ENCODE measurements at regions not wholly inside any gene's neighbourhood (a gene's known extent, or its start where the extent isn't known, plus 50 kb on each side); places are given as distances from the start of the nearest gene placed in this dataset.
"Not testable (repeated sequence)": the region's sequence is repeated elsewhere in the genome, so short reads cannot be mapped to it uniquely, and the experiment has no call there.

GRCh38 chr2:83103613-83104012 lies 1355.5 kb downstream of the SUCLG1 start:
- H3K4me2 ChIP-seq, result no peak overlapping the region

GRCh38 chr2:83089051-83089450 lies 1370.0 kb downstream of the SUCLG1 start:
- not testable (repeated sequence) for H3K36me3 ChIP-seq, H3K27ac ChIP-seq, H3K27me3 ChIP-seq, H3K9me3 ChIP-seq, H3K9ac ChIP-seq, H3K4me3 ChIP-seq, H3K4me1 ChIP-seq, H3K4me2 ChIP-seq, H4K20me1 ChIP-seq

More at GRCh38 chr2:83103613-83104012, 1355.5 kb downstream of the SUCLG1 start:
- no peaks in the 10 kb centered on the region for H3K36me3 ChIP-seq
- no peak overlapping the region for H3K9ac ChIP-seq
- no peaks in the 10 kb centered on the region for H3K27me3 ChIP-seq
- no peaks in the 10 kb centered on the region for H3K9me3 ChIP-seq
- H3K4me1 ChIP-seq, result no peaks in the 10 kb centered on the region
- H3K27ac ChIP-seq, result no peak overlapping the region
- no peak for TF ChIP-seq Cebpa-rat (IDR thresholded peaks at IDR 0.05)
- H4K20me1 ChIP-seq, result no peaks in the 10 kb centered on the region
- no peak overlapping the region for H3K4me3 ChIP-seq

- TF ChIP-seq Cebpa-rat (IDR thresholded peaks at IDR 0.05), result no peak
- H3K4me3 ChIP-seq, result no peak overlapping the region
- H3K9me3 ChIP-seq, result no peaks in the 10 kb centered on the region
- H3K36me3 ChIP-seq, result no peaks in the 10 kb centered on the region
- no peak overlapping the region for H3K27ac ChIP-seq
- no peaks in the 10 kb centered on the region for H3K4me1 ChIP-seq
- no peak overlapping the region for H3K9ac ChIP-seq
- H4K20me1 ChIP-seq, result no peaks in the 10 kb centered on the region
- no peaks in the 10 kb centered on the region for H3K27me3 ChIP-seq
- no peak overlapping the region for H3K4me2 ChIP-seq
Measured at GRCh38 chr2:83085869-83086268, 1373.2 kb downstream of the SUCLG1 start.

- no peaks in the 10 kb centered on the region for H3K36me3 ChIP-seq
- H3K4me2 ChIP-seq, result no peak overlapping the region
- no peak overlapping the region for H3K9ac ChIP-seq
- no peaks in the 10 kb centered on the region for H3K9me3 ChIP-seq
- H3K4me1 ChIP-seq, result no peaks in the 10 kb centered on the region
- H4K20me1 ChIP-seq, result no peaks in the 10 kb centered on the region
- H3K27me3 ChIP-seq, result no peaks in the 10 kb centered on the region
- TF ChIP-seq Cebpa-rat (IDR thresholded peaks at IDR 0.05), result no peak
- H3K27ac ChIP-seq, result no peak overlapping the region
- H3K4me3 ChIP-seq, result no peak overlapping the region
Measured at GRCh38 chr2:83081826-83082690, 1377.0 kb downstream of the SUCLG1 start.

GRCh38 chr2:83079007-83079406 lies 1380.1 kb downstream of the SUCLG1 start:
- no peaks in the 10 kb centered on the region for H3K36me3 ChIP-seq
- no peak overlapping the region for H3K4me2 ChIP-seq
- TF ChIP-seq Cebpa-rat (IDR thresholded peaks at IDR 0.05), result no peak
- H3K4me1 ChIP-seq, result no peaks in the 10 kb centered on the region
- H3K27me3 ChIP-seq, result no peaks in the 10 kb centered on the region
- H3K9ac ChIP-seq, result no peak overlapping the region
- no peaks in the 10 kb centered on the region for H4K20me1 ChIP-seq
- no peaks in the 10 kb centered on the region for H3K9me3 ChIP-seq
- no peak overlapping the region for H3K4me3 ChIP-seq
- no peak overlapping the region for H3K27ac ChIP-seq

GRCh38 chr2:83072767-83073166 lies 1386.3 kb downstream of the SUCLG1 start:
- TF ChIP-seq Cebpa-rat (IDR thresholded peaks at IDR 0.05), result no peak
- H3K4me3 ChIP-seq, result no peak overlapping the region

GRCh38 chr2:83071914-83072313 lies 1387.2 kb downstream of the SUCLG1 start:
- Histone ChIP-seq H3K27ac (no peak overlapping the region), H3K27me3 (no peaks in the 10 kb centered on the region), H3K9ac (no peak overlapping the region), H3K36me3 (no peaks in the 10 kb centered on the region), H3K4me2 (no peak overlapping the region), H3K4me3 (no peak overlapping the region), H3K4me1 (no peaks in the 10 kb centered on the region), H4K20me1 (no peaks in the 10 kb centered on the region), H3K9me3 (no peaks in the 10 kb centered on the region)
- no peak for TF ChIP-seq Cebpa-rat (IDR thresholded peaks at IDR 0.05)

More at GRCh38 chr2:83072767-83073166, 1386.3 kb downstream of the SUCLG1 start:
- no peak overlapping the region for H3K4me2 ChIP-seq
- H3K4me1 ChIP-seq, result no peaks in the 10 kb centered on the region
- H3K27me3 ChIP-seq, result no peaks in the 10 kb centered on the region
- no peaks in the 10 kb centered on the region for H3K36me3 ChIP-seq
- no peak overlapping the region for H3K9ac ChIP-seq
- no peaks in the 10 kb centered on the region for H3K9me3 ChIP-seq
- H3K27ac ChIP-seq, result no peak overlapping the region
- no peaks in the 10 kb centered on the region for H4K20me1 ChIP-seq

GRCh38 chr2:83071352-83071751 lies 1387.7 kb downstream of the SUCLG1 start:
- no peak overlapping the region for H3K4me3 ChIP-seq
- no peaks in the 10 kb centered on the region for H3K9me3 ChIP-seq
- H3K9ac ChIP-seq, result no peak overlapping the region
- no peak overlapping the region for H3K27ac ChIP-seq
- H3K36me3 ChIP-seq, result no peaks in the 10 kb centered on the region
- H4K20me1 ChIP-seq, result no peaks in the 10 kb centered on the region
- H3K27me3 ChIP-seq, result no peaks in the 10 kb centered on the region
- no peak for TF ChIP-seq Cebpa-rat (IDR thresholded peaks at IDR 0.05)
- no peak overlapping the region for H3K4me2 ChIP-seq
- no peaks in the 10 kb centered on the region for H3K4me1 ChIP-seq

- Histone ChIP-seq H4K20me1 (no peaks in the 10 kb centered on the region), H3K4me1 (no peaks in the 10 kb centered on the region), H3K4me2 (no peak overlapping the region), H3K27me3 (no peaks in the 10 kb centered on the region), H3K4me3 (no peak overlapping the region), H3K36me3 (no peaks in the 10 kb centered on the region), H3K27ac (no peak overlapping the region), H3K9me3 (no peaks in the 10 kb centered on the region), H3K9ac (no peak overlapping the region)
- TF ChIP-seq Cebpa-rat (IDR thresholded peaks at IDR 0.05), result no peak
Measured at GRCh38 chr2:83069724-83070123, 1389.4 kb downstream of the SUCLG1 start.

- Histone ChIP-seq H3K9ac (no peak overlapping the region), H3K4me2 (no peak overlapping the region), H4K20me1 (no peaks in the 10 kb centered on the region), H3K4me3 (no peak overlapping the region), H3K9me3 (no peaks in the 10 kb centered on the region), H3K27ac (no peak overlapping the region), H3K4me1 (no peaks in the 10 kb centered on the region), H3K27me3 (no peaks in the 10 kb centered on the region), H3K36me3 (no peaks in the 10 kb centered on the region)
- TF ChIP-seq Cebpa-rat (IDR thresholded peaks at IDR 0.05), result no peak
Measured at GRCh38 chr2:83068714-83069113, 1390.4 kb downstream of the SUCLG1 start.
